OCI-LY7 (cell line): ENCODE measurements at regions not wholly inside any gene's neighbourhood (a gene's known extent, or its start where the extent isn't known, plus 50 kb on each side); places are given as distances from the start of the nearest gene placed in this dataset.

Experiments
- BruUV-seq: library from RNA; stranded (reverse); fragments of 400-500 nt; replicated peaks from 2 replicates; lab custom pipeline; 2021; lab: Mats Ljungman, UMichigan
- CTCF ChIA-PET: fragments of 300-600 bp; sonication (Branson Sonifier 250); formaldehyde crosslinking; loops from one replicate; lab custom pipeline; 2022; ENCODE audit warnings: antibody characterized with exemption; ENCODE audit not compliant: unreplicated experiment; lab: Charles Lee
- POLR2A ChIA-PET: fragments of 300-600 bp; sonication (Branson Sonifier 250); formaldehyde crosslinking; loops from one replicate; lab custom pipeline; 2022; ENCODE audit warnings: antibody characterized with exemption; lab: Charles Lee
- DNase-seq: peaks from one replicate; pipeline ENCODE4 v3.0.0-alpha.2; 2015; ENCODE audit warnings: low spot score
- H2AFZ ChIP-seq: fragments of 200-600 bp; sonication (generic), shearing (Covaris generic); 2 replicates; pipeline ENCODE4 v1.6.1; 2014; ENCODE audit warnings: mild to moderate bottlenecking, antibody characterized with exemption, low read length, moderate library complexity
- H3K27ac ChIP-seq: fragments of 200-600 bp; sonication (generic); 2 replicates; pipeline ENCODE4 v1.5.1; 2014; ENCODE audit warnings: mixed run types, low read depth, mild to moderate bottlenecking, moderate library complexity, low read length, inconsistent platforms; ENCODE audit not compliant: poor library complexity, severe bottlenecking
- H3K36me3 ChIP-seq: fragments of 200-600 bp; sonication (generic); 2 replicates; pipeline ENCODE4 v1.6.1; 2014; ENCODE audit warnings: mild to moderate bottlenecking, antibody characterized with exemption, low read length, moderate library complexity, mixed read lengths; ENCODE audit not compliant: insufficient read depth
- H3K4me1 ChIP-seq: fragments of 200-600 bp; sonication (generic); 2 replicates; pipeline ENCODE4 v1.5.1; 2014; ENCODE audit warnings: mild to moderate bottlenecking, low read length; ENCODE audit not compliant: insufficient read depth, poor library complexity, severe bottlenecking
- H3K4me2 ChIP-seq: fragments of 200-600 bp; sonication (generic); 2 replicates; pipeline ENCODE4 v1.6.1; 2014; ENCODE audit warnings: mild to moderate bottlenecking, low read length
- H3K4me3 ChIP-seq: fragments of 200-600 bp; sonication (generic); 2 replicates; pipeline ENCODE4 v1.5.1; 2014; ENCODE audit warnings: mild to moderate bottlenecking, low read depth, low read length; ENCODE audit not compliant: poor library complexity, severe bottlenecking
- H3K79me2 ChIP-seq: fragments of 200-600 bp; sonication (generic); 2 replicates; pipeline ENCODE4 v1.6.1; 2016; ENCODE audit warnings: low read depth, mild to moderate bottlenecking, low read length, moderate library complexity, mixed read lengths; ENCODE audit not compliant: insufficient read depth
- H3K9me2 ChIP-seq: fragments of 200-600 bp; sonication (generic); 2 replicates; pipeline ENCODE4 v1.6.1; 2016; ENCODE audit warnings: mild to moderate bottlenecking, low read length, mixed read lengths; ENCODE audit not compliant: insufficient read depth
- H3K9me3 ChIP-seq: fragments of 200-600 bp; sonication (generic); 2 replicates; pipeline ENCODE4 v1.6.1; 2014; ENCODE audit warnings: mild to moderate bottlenecking, mixed run types, low read length, mixed read lengths
- H4K20me1 ChIP-seq: fragments of 200-600 bp; sonication (generic); 2 replicates; pipeline ENCODE4 v1.6.1; 2014; ENCODE audit warnings: mild to moderate bottlenecking, antibody characterized with exemption, low read length, moderate library complexity, mixed read lengths; ENCODE audit not compliant: insufficient read depth
- EZH2phosphoT487 ChIP-seq: fragments of 200-600 bp; sonication (generic); IDR thresholded peaks from 2 replicates; pipeline ENCODE4 v1.6.1; 2018; ENCODE audit warnings: low read depth, borderline replicate concordance, mild to moderate bottlenecking, mixed run types, antibody characterized with exemption, low read length, moderate library complexity, mixed read lengths
- intact Hi-C: fragments of 100-400 bp; cut with micrococcal nuclease; formaldehyde crosslinking; loops from one replicate; pipeline ENCODE4 v1.10.0; 2022; ENCODE audit not compliant: unreplicated experiment
- TF ChIP-seq, protein P1 (sequence below): fragments of 200-600 bp; sonication (generic); conservative IDR thresholded peaks from 2 replicates; pipeline ENCODE4 v1.5.1; 2014; ENCODE audit warnings: mild to moderate bottlenecking, antibody characterized with exemption, low read length, moderate library complexity, mixed read lengths

DNA sequence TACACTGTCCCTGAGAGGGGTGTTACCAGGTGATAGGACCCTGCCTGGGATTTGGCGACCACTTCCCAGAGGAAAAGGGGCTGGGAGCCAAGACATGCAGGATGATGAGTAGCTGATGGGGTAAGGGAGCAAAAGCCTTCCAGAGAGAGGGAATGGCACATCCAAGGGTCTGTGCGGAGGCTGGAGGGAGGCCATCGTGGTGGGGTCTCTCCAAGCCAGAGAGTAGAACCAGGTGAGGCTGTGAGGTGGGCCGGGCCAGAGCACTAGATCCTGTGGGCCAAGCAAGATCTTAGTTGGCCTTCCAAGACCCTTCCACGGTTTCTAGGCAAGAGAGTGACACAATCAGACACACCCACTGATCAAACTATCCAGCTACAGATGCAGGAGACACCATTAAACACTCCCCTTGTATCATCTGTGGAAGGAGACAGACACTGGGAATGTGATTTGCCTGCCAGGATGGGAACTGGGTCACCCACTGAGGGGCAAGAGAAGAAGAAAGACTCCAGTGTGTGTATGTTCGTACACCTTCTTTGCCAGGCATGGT, 128.9 kb downstream of the BANF2 start:
- BruUV-seq, result no TSS peak
- no peak overlapping the region for H3K27ac ChIP-seq
- no peaks in the 10 kb centered on the region for H3K9me3 ChIP-seq
- no peaks in the 10 kb centered on the region for H4K20me1 ChIP-seq
- H3K36me3 ChIP-seq, result no peaks in the 10 kb centered on the region
- peaks cover 5% of the 10 kb centered on the region for H3K4me1 ChIP-seq
- H3K79me2 ChIP-seq, result no peaks in the 10 kb centered on the region
- CTCF ChIA-PET, result no interaction called here
- no peaks in the 10 kb centered on the region for H3K9me2 ChIP-seq
- H2AFZ ChIP-seq, result no peak overlapping the region
- no peak for TF ChIP-seq EZH2phosphoT487
- TF ChIP-seq, protein P1, sequence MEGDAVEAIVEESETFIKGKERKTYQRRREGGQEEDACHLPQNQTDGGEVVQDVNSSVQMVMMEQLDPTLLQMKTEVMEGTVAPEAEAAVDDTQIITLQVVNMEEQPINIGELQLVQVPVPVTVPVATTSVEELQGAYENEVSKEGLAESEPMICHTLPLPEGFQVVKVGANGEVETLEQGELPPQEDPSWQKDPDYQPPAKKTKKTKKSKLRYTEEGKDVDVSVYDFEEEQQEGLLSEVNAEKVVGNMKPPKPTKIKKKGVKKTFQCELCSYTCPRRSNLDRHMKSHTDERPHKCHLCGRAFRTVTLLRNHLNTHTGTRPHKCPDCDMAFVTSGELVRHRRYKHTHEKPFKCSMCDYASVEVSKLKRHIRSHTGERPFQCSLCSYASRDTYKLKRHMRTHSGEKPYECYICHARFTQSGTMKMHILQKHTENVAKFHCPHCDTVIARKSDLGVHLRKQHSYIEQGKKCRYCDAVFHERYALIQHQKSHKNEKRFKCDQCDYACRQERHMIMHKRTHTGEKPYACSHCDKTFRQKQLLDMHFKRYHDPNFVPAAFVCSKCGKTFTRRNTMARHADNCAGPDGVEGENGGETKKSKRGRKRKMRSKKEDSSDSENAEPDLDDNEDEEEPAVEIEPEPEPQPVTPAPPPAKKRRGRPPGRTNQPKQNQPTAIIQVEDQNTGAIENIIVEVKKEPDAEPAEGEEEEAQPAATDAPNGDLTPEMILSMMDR, result no peak
- intact Hi-C loops, result no loop called here
- no peak for DNase-seq
- POLR2A ChIA-PET, result interaction anchor here (1.0 kb wide), 1 partner anchor 29 kb away, joined by 3 read pairs; no protein-coding TSS in a partner anchor
- no peak overlapping the region for H3K4me2 ChIP-seq
- no peak overlapping the region for H3K4me3 ChIP-seq

DNA sequence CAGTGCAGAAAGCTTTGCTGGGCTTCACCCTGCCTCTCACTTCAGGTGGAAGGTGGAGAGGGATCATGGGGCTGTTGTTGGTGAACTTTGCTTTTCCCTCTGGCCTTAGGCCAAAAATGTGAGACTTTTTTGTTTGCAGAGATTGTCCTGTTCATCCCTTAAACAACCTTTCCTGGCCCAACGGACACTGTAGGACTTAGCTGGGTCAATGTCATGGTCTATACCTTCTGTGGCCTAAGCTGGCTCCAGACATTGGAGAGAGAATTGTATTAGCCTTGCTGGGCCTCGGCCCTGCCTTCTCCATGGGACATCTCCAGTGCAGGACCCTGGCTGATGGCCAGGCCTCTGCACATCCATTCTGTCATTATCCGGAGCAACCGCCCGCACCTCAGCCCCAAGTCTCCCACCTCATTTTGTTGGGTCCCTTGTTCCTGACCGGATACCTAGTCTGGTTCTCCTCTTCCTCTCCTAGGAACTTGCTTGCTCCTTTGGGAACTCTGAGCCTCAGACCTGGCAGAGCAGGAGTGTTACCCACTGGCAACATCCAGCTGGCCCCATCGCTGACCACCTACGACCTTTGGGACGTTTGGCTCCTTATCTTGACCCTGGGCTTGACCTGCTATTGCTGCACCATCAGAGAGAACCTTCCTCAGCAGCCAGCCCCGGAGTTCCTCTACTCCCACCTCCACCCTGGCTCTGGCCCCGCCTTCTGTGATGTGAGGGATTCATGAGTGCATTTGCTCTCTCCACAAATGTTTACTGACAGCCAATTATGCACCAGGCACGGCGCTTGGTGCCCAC, 128.2 kb downstream of the BANF2 start:
- H3K27ac ChIP-seq, result no peak overlapping the region
- H3K9me3 ChIP-seq, result no peaks in the 10 kb centered on the region
- no peaks in the 10 kb centered on the region for H3K36me3 ChIP-seq
- ChIA-PET POLR2A (interaction anchor here (1.0 kb wide), 1 partner anchor 29 kb away, joined by 3 read pairs; no protein-coding TSS in a partner anchor), CTCF (no interaction called here)
- no peaks in the 10 kb centered on the region for H4K20me1 ChIP-seq
- no peaks in the 10 kb centered on the region for H3K79me2 ChIP-seq
- no peak for DNase-seq
- BruUV-seq, result no TSS peak
- no peak overlapping the region for H2AFZ ChIP-seq
- no peak overlapping the region for H3K4me3 ChIP-seq
- H3K9me2 ChIP-seq, result no peaks in the 10 kb centered on the region
- H3K4me1 ChIP-seq, result peaks cover 5% of the 10 kb centered on the region
- no peak for TF ChIP-seq EZH2phosphoT487
- TF ChIP-seq, protein P1, result no peak
- H3K4me2 ChIP-seq, result no peak overlapping the region
- intact Hi-C loops, result no loop called here

DNA sequence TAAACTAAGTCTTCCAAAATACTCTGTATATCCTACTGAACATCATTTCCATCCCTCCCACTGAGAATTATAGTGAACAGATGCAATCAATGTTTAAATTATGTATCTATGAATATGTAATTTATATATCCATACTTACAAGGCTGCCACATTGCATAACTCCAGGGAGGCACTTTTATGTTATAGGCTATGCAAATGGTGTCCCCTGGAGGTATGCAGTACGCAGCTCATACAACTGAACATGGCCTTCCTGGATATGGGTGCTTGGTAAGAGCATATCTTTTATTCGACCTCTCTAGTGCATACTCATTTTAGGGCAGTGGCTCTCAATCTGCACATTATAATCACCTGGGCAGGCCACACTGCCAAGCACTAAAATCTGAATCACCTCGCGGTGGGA, 127.3 kb downstream of the BANF2 start:
- no peaks in the 10 kb centered on the region for H3K36me3 ChIP-seq
- H3K9me3 ChIP-seq, result no peaks in the 10 kb centered on the region
- H3K9me2 ChIP-seq, result no peaks in the 10 kb centered on the region
- no peaks in the 10 kb centered on the region for H3K79me2 ChIP-seq
- no peaks in the 10 kb centered on the region for H4K20me1 ChIP-seq
- POLR2A ChIA-PET, result no interaction called here
- BruUV-seq, result no TSS peak
- no peak overlapping the region for H3K4me3 ChIP-seq
- CTCF ChIA-PET, result no interaction called here
- peaks cover 5% of the 10 kb centered on the region for H3K4me1 ChIP-seq
- no peak for DNase-seq
- no peak overlapping the region for H2AFZ ChIP-seq
- intact Hi-C loops, result no loop called here
- TF ChIP-seq, protein P1, result no peak
- no peak for TF ChIP-seq EZH2phosphoT487
- H3K4me2 ChIP-seq, result no peak overlapping the region
- H3K27ac ChIP-seq, result no peak overlapping the region
